Activated CD4-positive, alpha-beta T cell treated with anti-CD3 and anti-CD28 coated beads for 36 hours (primary cell): ENCODE measurements at regions not wholly inside any gene's neighbourhood (a gene's known extent, or its start where the extent isn't known, plus 50 kb on each side); places are given as distances from the start of the nearest gene placed in this dataset.

ENCODE experiments used
- ATAC-seq: fragments of 200-7000 bp; cut with Tn5 transposase; one replicate; pipeline ENCODE4 v1.10.0; 2021; ENCODE audit warnings: mild to moderate bottlenecking, moderate library complexity
- CTCF ChIA-PET: fragments of 350-600 bp; sonication (Branson Sonifier 250); formaldehyde crosslinking; loops from one replicate; lab custom pipeline; 2021; ENCODE audit warnings: antibody characterized with exemption; lab: Charles Lee
- POLR2A ChIA-PET: fragments of 350-600 bp; sonication (Branson Sonifier 250); formaldehyde crosslinking; loops from one replicate; lab custom pipeline; 2021; ENCODE audit warnings: antibody characterized with exemption, inconsistent platforms; lab: Charles Lee
- DNase-seq: peaks from one replicate; pipeline ENCODE4 v3.0.0-alpha.2; 2020
- H3K27ac Mint-ChIP-seq: one replicate; pipeline ENCODE4 v1.8.0; 2021; ENCODE audit warnings: mixed read lengths
- H3K27me3 Mint-ChIP-seq: one replicate; pipeline ENCODE4 v1.8.0; 2021; ENCODE audit warnings: mixed read lengths
- H3K36me3 Mint-ChIP-seq: one replicate; pipeline ENCODE4 v1.8.0; 2021; ENCODE audit warnings: low read depth, mixed read lengths
- H3K4me1 Mint-ChIP-seq: one replicate; pipeline ENCODE4 v1.8.0; 2021; ENCODE audit warnings: mixed read lengths
- H3K4me3 Mint-ChIP-seq: one replicate; pipeline ENCODE4 v1.8.0; 2021; ENCODE audit warnings: mild to moderate bottlenecking, moderate library complexity, mixed read lengths
- H3K9me3 Mint-ChIP-seq: one replicate; pipeline ENCODE4 v1.8.0; 2021; ENCODE audit warnings: low read depth, mixed read lengths
- intact Hi-C, 2 experiments: fragments of 100-400 bp; cut with DNase I in 1 of 2; cut with micrococcal nuclease in 1 of 2; formaldehyde crosslinking; loops; one replicate each; pipeline versions ENCODE4 v1.14.2 to v1.15.1; 2022 to 2024; cut with DNase I, micrococcal nuclease

GRCh38 chr7:136039577-136040345 lies 62.6 kb upstream of the MTPN start:
- Mint-ChIP-seq H3K9me3 (no peaks in the 10 kb centered on the region), H3K36me3 (peaks cover 7% of the 10 kb centered on the region), H3K4me3 (no peak overlapping the region), H3K4me1 (peaks cover 5% of the 10 kb centered on the region), H3K27me3 (peaks cover 5% of the 10 kb centered on the region), H3K27ac (no peak overlapping the region)
- ATAC-seq (no peak), DNase-seq (no peak)
- intact Hi-C loops: no loop called here
- CTCF ChIA-PET: interaction anchor here (1.3 kb wide), 1 partner anchor 75 kb away, joined by 4 read pairs; no protein-coding TSS in a partner anchor
- POLR2A ChIA-PET: no interaction called here

DNA sequence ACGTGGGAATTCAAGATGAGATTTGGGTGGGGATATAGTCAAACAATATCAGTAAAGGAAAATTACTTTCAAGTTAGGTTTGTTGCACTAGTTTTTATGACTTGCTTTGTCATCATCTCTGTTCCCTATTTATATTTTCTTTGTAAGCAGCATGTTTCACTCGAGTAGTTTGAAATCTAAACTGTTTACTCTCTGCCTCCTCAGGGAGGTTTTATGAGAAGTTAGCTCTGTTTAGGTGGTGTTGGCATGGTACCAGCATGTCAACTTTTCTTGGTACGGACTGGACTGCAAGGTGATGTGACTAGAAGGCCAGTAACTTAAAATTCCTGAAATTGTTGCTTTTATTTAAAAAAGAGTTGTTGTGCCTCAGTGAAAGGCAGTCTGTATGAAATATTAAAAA lies 59.2 kb upstream of the MTPN start:
- Mint-ChIP-seq H3K9me3 (no peaks in the 10 kb centered on the region), H3K27me3 (peaks cover 5% of the 10 kb centered on the region), H3K4me3 (no peak overlapping the region), H3K4me1 (peaks cover 34% of the 10 kb centered on the region), H3K27ac (no peak overlapping the region), H3K36me3 (peaks cover 7% of the 10 kb centered on the region)
- ATAC-seq (no peak), DNase-seq (no peak)
- POLR2A ChIA-PET: interaction anchor here (0.6 kb wide), 1 partner anchor 18 kb away, joined by 4 read pairs; no protein-coding TSS in a partner anchor
- CTCF ChIA-PET: interaction anchor here (0.7 kb wide), 1 partner anchor 378 kb away, joined by 3 read pairs; no protein-coding TSS in a partner anchor
- intact Hi-C loops: no loop called here

DNA sequence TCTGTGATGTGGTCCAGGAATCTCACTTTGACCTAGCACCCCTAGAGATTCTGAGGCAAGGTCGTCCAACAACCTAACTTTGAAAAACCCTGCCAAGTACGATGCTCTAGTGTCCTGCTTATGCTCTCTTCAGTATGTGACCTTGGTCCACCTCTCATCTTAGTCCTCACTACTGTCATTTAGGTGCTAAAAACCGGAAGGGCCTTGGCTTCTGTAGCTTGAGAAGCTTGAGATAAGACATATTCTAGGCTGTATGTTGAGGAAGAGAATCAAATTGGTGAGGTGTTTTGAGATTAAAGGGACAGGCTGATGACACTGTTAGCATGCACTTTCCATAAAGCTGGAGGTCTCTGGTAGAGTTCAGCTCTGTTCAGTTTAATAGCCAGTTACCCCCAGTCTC lies 57.0 kb upstream of the MTPN start:
- peaks cover 4% of the 10 kb centered on the region for H3K36me3 Mint-ChIP-seq
- peaks cover 51% of the 10 kb centered on the region for H3K4me1 Mint-ChIP-seq
- DNase-seq (no peak), ATAC-seq (no peak)
- CTCF ChIA-PET: interaction anchor here (1.2 to 1.8 kb wide), 2 partner anchors 16 to 24 kb away, joined by 3 to 8 read pairs; no protein-coding TSS in a partner anchor
- H3K4me3 Mint-ChIP-seq: no peak overlapping the region
- H3K27me3 Mint-ChIP-seq: peaks cover 5% of the 10 kb centered on the region
- no peaks in the 10 kb centered on the region for H3K9me3 Mint-ChIP-seq
- peak overlapping the region; percentile 43 for H3K27ac Mint-ChIP-seq
- POLR2A ChIA-PET: no interaction called here
- intact Hi-C loops: loop anchor here in 1 of 2 experiments (5.0 kb wide), 1 partner anchor 52 kb away; no protein-coding TSS in a partner anchor

DNA sequence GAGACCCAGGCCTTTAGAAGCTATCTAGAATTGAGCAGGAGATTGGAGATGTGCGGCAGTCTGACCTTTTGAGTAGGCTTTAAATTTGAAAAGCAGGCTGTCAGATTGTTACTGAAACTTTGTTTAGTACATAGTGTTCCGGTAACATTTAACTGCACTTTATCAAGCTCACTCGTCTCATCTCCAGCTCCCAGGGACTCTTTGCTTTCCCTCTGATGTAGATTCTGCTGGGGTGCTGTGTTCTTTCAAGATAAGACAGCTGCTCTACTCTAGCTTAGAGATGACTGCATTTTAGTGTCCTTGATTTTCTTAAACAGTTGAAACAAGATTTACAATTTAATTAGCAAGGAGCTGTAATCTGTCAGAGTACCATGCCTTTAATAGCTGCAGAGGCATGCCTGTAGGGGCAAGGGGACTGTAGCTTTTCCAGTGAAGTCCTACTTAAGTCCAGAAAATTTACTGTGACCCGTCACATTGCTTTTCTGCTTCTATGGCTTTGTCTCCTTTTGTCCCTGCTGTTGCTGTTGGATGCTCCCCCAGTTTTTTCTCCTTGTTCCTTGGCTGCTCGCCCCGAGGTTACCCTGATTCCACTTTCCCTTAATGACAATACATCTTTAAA lies 56.4 kb upstream of the MTPN start:
- ChIA-PET POLR2A (interaction anchor here (1.0 kb wide), 1 partner anchor 370 kb away, joined by 3 read pairs; no protein-coding TSS in a partner anchor), CTCF (interaction anchor here (1.2 to 1.8 kb wide), 2 partner anchors 16 to 24 kb away, joined by 3 to 8 read pairs; no protein-coding TSS in a partner anchor)
- DNase-seq: peak; percentile 13
- Mint-ChIP-seq H3K27me3 (peaks cover 5% of the 10 kb centered on the region), H3K4me1 (peaks cover 51% of the 10 kb centered on the region), H3K27ac (peak overlapping the region; percentile 33), H3K4me3 (no peak overlapping the region), H3K36me3 (peaks cover 4% of the 10 kb centered on the region), H3K9me3 (no peaks in the 10 kb centered on the region)
- peak; percentile 60 for ATAC-seq
- intact Hi-C loops: loop anchor here in 1 of 2 experiments (5.0 kb wide), 1 partner anchor 51 kb away; no protein-coding TSS in a partner anchor

DNA sequence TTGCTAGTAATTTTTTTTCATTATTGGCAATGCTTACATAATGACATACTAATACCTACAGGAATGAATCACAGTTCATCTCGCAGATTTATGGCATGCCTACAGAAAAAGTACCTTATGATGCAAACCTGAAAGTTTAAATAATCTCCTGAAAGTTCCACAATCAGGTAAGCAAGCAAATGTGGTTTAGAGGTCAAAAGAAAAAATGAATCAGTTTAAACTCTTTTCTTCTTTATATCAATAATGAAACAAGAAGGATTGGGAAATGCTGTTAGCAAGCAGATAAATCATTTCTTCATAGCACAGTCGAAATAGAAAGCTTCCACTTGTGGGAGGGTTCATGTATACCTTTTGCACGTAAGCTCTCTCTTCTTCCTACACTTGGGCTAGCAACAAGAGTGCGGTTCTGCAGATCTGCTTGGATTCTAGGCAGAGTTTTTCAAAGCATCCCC lies 53.7 kb upstream of the MTPN start:
- H3K4me1 Mint-ChIP-seq: peaks cover 64% of the 10 kb centered on the region
- ChIA-PET CTCF (interaction anchor here (0.7 to 2.1 kb wide), 4 partner anchors 13 to 189 kb away, joined by 3 to 7 read pairs (median 4); no protein-coding TSS in a partner anchor), POLR2A (interaction anchor here (0.9 kb wide), 1 partner anchor 33 kb away, joined by 4 read pairs; no protein-coding TSS in a partner anchor)
- no peaks in the 10 kb centered on the region for H3K9me3 Mint-ChIP-seq
- peaks cover 10% of the 10 kb centered on the region for H3K36me3 Mint-ChIP-seq
- peaks cover 13% of the 10 kb centered on the region for H3K27me3 Mint-ChIP-seq
- intact Hi-C loops: loop anchor here (1.0 to 5.0 kb wide), 7 partner anchors 14 to 369 kb away; partner anchors contain the start of genes MTPN (in 1 of the 2) and STMP1 (in 1 of the 2)
- peak; percentile 83 for ATAC-seq
- DNase-seq: peak; percentile 37
- H3K27ac Mint-ChIP-seq: peak overlapping the region; percentile 86
- peak overlapping the region; percentile 3 for H3K4me3 Mint-ChIP-seq

- intact Hi-C loops: loop anchor here in 1 of 2 experiments (2.0 to 5.0 kb wide), 2 partner anchors 48 to 366 kb away; no protein-coding TSS in a partner anchor
- ChIA-PET CTCF (interaction anchor here (1.1 to 2.1 kb wide), 2 partner anchors 12 to 55 kb away, joined by 4 to 7 read pairs; no protein-coding TSS in a partner anchor), POLR2A (interaction anchor here (0.9 kb wide), 1 partner anchor 34 kb away, joined by 4 read pairs; no protein-coding TSS in a partner anchor)
- Mint-ChIP-seq H3K4me1 (peaks cover 64% of the 10 kb centered on the region), H3K36me3 (peaks cover 10% of the 10 kb centered on the region), H3K27me3 (peaks cover 12% of the 10 kb centered on the region), H3K4me3 (no peak overlapping the region), H3K27ac (no peak overlapping the region), H3K9me3 (no peaks in the 10 kb centered on the region)
- DNase-seq (no peak), ATAC-seq (no peak)
Observed at GRCh38 chr7:136030330-136030729, 53.2 kb upstream of the MTPN start.

GRCh38 chr7:136027160-136027559 lies 50.0 kb upstream of the MTPN start:
- H3K4me1 Mint-ChIP-seq: peaks cover 42% of the 10 kb centered on the region
- ChIA-PET CTCF (interaction anchor here (0.6 kb wide), 1 partner anchor 208 kb away, joined by 3 read pairs; no protein-coding TSS in a partner anchor), POLR2A (no interaction called here)
- H3K36me3 Mint-ChIP-seq: peaks cover 6% of the 10 kb centered on the region
- no peak for ATAC-seq
- DNase-seq: no peak
- H3K4me3 Mint-ChIP-seq: no peak overlapping the region
- intact Hi-C loops: no loop called here
- no peaks in the 10 kb centered on the region for H3K9me3 Mint-ChIP-seq
- H3K27ac Mint-ChIP-seq: no peak overlapping the region
- H3K27me3 Mint-ChIP-seq: peaks cover 8% of the 10 kb centered on the region
